GM23248 (cell line): ENCODE measurements at regions not wholly inside any gene's neighbourhood (a gene's known extent, or its start where the extent isn't known, plus 50 kb on each side); places are given as distances from the start of the nearest gene placed in this dataset.

Source experiments
- EZH2 ChIP-seq: fragments of 200-600 bp; sonication (generic); IDR thresholded peaks from 2 replicates; pipeline ENCODE4 v1.6.1; 2018; ENCODE audit warnings: antibody characterized with exemption, mild to moderate bottlenecking; ENCODE audit not compliant: insufficient read depth, poor library complexity, severe bottlenecking
- EZH2phosphoT487 ChIP-seq: fragments of 200-600 bp; sonication (generic); IDR thresholded peaks from 2 replicates; pipeline ENCODE4 v1.6.1; 2018; ENCODE audit warnings: antibody characterized with exemption, moderate library complexity, mild to moderate bottlenecking, low read depth; ENCODE audit not compliant: insufficient read depth

GRCh38 chr6:92126088-92126487, 1293.3 kb downstream of the EPHA7 start:
- TF ChIP-seq EZH2phosphoT487 (no peak), EZH2 (no peak)
